Loucy (cell line): ENCODE measurements at regions not wholly inside any gene's neighbourhood (a gene's known extent, or its start where the extent isn't known, plus 50 kb on each side); places are given as distances from the start of the nearest gene placed in this dataset.

Experiments
- H2AFZ ChIP-seq: fragments of 200-600 bp; sonication (generic); 2 replicates; pipeline ENCODE4 v1.6.0; 2016; ENCODE audit warnings: antibody characterized with exemption, mild to moderate bottlenecking, low read length, moderate library complexity
- H3F3A ChIP-seq: fragments of 200-600 bp; 2 replicates; pipeline ENCODE4 v1.6.0; 2016; ENCODE audit warnings: antibody characterized with exemption, low read depth, mild to moderate bottlenecking
- H3K27me3 ChIP-seq: fragments of 200-600 bp; sonication (generic); 2 replicates; pipeline ENCODE4 v1.6.1; 2014; ENCODE audit warnings: low read length, mild to moderate bottlenecking; ENCODE audit not compliant: insufficient read depth, poor library complexity, severe bottlenecking
- H3K36me3 ChIP-seq: fragments of 200-600 bp; sonication (generic); 2 replicates; pipeline ENCODE4 v1.6.1; 2016; ENCODE audit warnings: low read length; ENCODE audit not compliant: insufficient read depth
- H3K4me1 ChIP-seq: fragments of 200-600 bp; sonication (generic); 2 replicates; pipeline ENCODE4 v1.5.1; 2014; ENCODE audit warnings: low read length, mild to moderate bottlenecking; ENCODE audit not compliant: insufficient read depth, poor library complexity, severe bottlenecking
- H3K4me2 ChIP-seq: fragments of 200-600 bp; sonication (generic); 2 replicates; pipeline ENCODE4 v1.6.0; 2014; ENCODE audit warnings: antibody characterized with exemption, low read length, low read depth, mild to moderate bottlenecking; ENCODE audit not compliant: poor library complexity, severe bottlenecking
- H3K4me3 ChIP-seq: fragments of 200-600 bp; sonication (generic); 2 replicates; pipeline ENCODE4 v1.5.1; 2014; ENCODE audit warnings: low read length, mild to moderate bottlenecking, mixed read lengths; ENCODE audit not compliant: poor library complexity, severe bottlenecking
- H3K79me2 ChIP-seq: fragments of 200-600 bp; sonication (generic); 2 replicates; pipeline ENCODE4 v1.6.1; 2014; ENCODE audit warnings: low read length; ENCODE audit not compliant: insufficient read depth
- H3K9ac ChIP-seq: fragments of 200-600 bp; sonication (generic); 2 replicates; pipeline ENCODE4 v1.6.0; 2014; ENCODE audit warnings: mild to moderate bottlenecking, low read depth, low read length, moderate library complexity; ENCODE audit not compliant: poor library complexity, severe bottlenecking
- H3K9me2 ChIP-seq: fragments of 200-600 bp; sonication (generic); replicated peaks from 2 replicates; pipeline ENCODE4 v1.6.1; 2016; ENCODE audit warnings: low read depth, low read length, mixed read lengths
- H3K9me3 ChIP-seq: fragments of 200-600 bp; sonication (generic); 2 replicates; pipeline ENCODE4 v1.6.1; 2014; ENCODE audit warnings: mild to moderate bottlenecking, antibody characterized with exemption, low read length, low read depth; ENCODE audit not compliant: insufficient read depth
- H4K20me1 ChIP-seq: fragments of 200-600 bp; sonication (generic); 2 replicates; pipeline ENCODE4 v1.6.0; 2014; ENCODE audit warnings: antibody characterized with exemption, low read length, mild to moderate bottlenecking; ENCODE audit not compliant: insufficient read depth, poor library complexity, severe bottlenecking
- CTCF ChIP-seq: fragments of 200-600 bp; sonication (generic); conservative IDR thresholded peaks from 2 replicates; pipeline ENCODE4 v1.5.1; 2014; ENCODE audit warnings: mild to moderate bottlenecking, antibody characterized with exemption, low read length
- EZH2phosphoT487 ChIP-seq: fragments of 200-600 bp; IDR thresholded peaks from 2 replicates; pipeline ENCODE4 v1.6.1; 2018; ENCODE audit warnings: antibody characterized with exemption, mild to moderate bottlenecking, moderate library complexity, borderline replicate concordance

DNA sequence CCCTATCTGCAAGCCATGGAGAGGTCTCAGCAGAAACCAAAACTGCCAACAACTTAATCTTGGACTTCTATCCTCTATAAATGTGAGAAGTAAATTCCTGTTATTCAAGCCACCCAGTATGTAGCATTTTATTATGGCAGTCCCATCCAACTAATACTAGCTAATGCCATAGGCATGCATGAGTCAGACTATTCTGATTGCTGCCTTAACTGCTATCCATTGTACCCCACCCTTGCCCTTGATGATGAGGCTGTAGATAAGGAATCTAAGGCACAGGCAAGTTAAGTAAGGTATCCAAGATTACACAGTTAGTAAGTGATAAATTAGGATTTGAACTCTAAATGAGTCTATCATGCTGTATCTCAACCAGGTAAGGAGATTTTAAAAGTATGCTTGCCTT, 223.0 kb downstream of the UBE2E3 start:
- Histone ChIP-seq H2AFZ (no peak overlapping the region), H3K9ac (no peak overlapping the region), H3K9me3 (peaks cover 26% of the 10 kb centered on the region; the same call in 1 of the 2 replicates), H3F3A (no peaks in the 10 kb centered on the region; the same call in 1 of the 2 replicates), H3K4me2 (no peak overlapping the region), H3K79me2 (no peaks in the 10 kb centered on the region), H3K9me2 (no peaks in the 10 kb centered on the region), H3K36me3 (peaks cover 1% of the 10 kb centered on the region), H3K4me3 (no peak overlapping the region), H3K4me1 (peaks cover 9% of the 10 kb centered on the region), H4K20me1 (no peaks in the 10 kb centered on the region), H3K27me3 (no peaks in the 10 kb centered on the region)
- TF ChIP-seq CTCF (no peak), EZH2phosphoT487 (no peak)

GRCh38 chr2:181203916-181204315, 223.5 kb downstream of the UBE2E3 start:
- Histone ChIP-seq H3K4me3 (no peak overlapping the region), H3K4me1 (peaks cover 3% of the 10 kb centered on the region), H3K9ac (no peak overlapping the region), H3K27me3 (no peaks in the 10 kb centered on the region), H3K36me3 (peaks cover 3% of the 10 kb centered on the region), H3K4me2 (no peak overlapping the region), H3K9me3 (peaks cover 28% of the 10 kb centered on the region; the same call in 1 of the 2 replicates), H4K20me1 (no peaks in the 10 kb centered on the region), H3F3A (no peaks in the 10 kb centered on the region; the same call in 1 of the 2 replicates), H3K79me2 (no peaks in the 10 kb centered on the region), H2AFZ (no peak overlapping the region), H3K9me2 (no peaks in the 10 kb centered on the region)
- TF ChIP-seq EZH2phosphoT487 (no peak), CTCF (no peak)

GRCh38 chr2:181218401-181218821, 238.0 kb downstream of the UBE2E3 start:
- Histone ChIP-seq H3K9me3 (no peaks in the 10 kb centered on the region), H4K20me1 (no peaks in the 10 kb centered on the region), H3K9me2 (no peaks in the 10 kb centered on the region), H3K9ac (no peak overlapping the region), H3K79me2 (no peaks in the 10 kb centered on the region), H3K27me3 (no peaks in the 10 kb centered on the region), H2AFZ (no peak overlapping the region), H3K4me1 (peaks cover 13% of the 10 kb centered on the region), H3K36me3 (no peaks in the 10 kb centered on the region), H3K4me3 (no peak overlapping the region), H3K4me2 (no peak overlapping the region), H3F3A (0 out of 2 replicates have a peak, but pooled peaks cover 4% of the 10 kb centered on the region)
- TF ChIP-seq EZH2phosphoT487 (no peak), CTCF (no peak)
